ENCODE measurements at regions not wholly inside any gene's neighbourhood (a gene's known extent, or its start where the extent isn't known, plus 50 kb on each side); places are given as distances from the start of the nearest gene placed in this dataset.

- TF ChIP-seq CTCF (IDR thresholded peaks at IDR 0.05; ENCODE audit: unreplicated experiment): no peak
- no peak overlapping the region for H3K27ac Mint-ChIP-seq
These were observed 1917.4 kb downstream of the OLFM4 start for GRCh38 chr13:54945973-54946372.

DNA sequence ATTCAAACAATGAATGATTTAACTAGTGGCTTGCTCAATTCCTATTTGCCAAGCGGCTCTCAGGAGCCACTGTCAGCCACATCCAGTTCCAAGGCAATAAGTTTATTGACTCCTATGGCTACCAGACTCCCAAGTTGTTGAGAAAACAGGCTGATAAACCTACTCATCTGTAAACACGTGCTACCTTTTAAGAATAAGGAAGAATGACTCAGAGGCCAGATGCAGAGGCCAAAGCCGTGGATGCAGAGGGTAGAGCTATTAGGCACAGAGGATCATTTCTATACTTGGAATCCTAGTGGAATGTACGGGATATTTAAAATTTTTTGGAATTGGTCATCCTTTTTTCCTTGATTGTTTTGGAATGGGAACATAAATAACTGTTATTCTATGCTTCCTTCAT lies 1921.1 kb downstream of the OLFM4 start:
- Mint-ChIP-seq H3K36me3 (ENCODE audit: insufficient read depth) (no peaks in the 10 kb centered on the region), H3K27ac (no peak overlapping the region), H3K9me3 (ENCODE audit: low read depth) (peaks cover 6% of the 10 kb centered on the region), H3K4me1 (ENCODE audit: low read depth) (no peaks in the 10 kb centered on the region), H3K27me3 (no peaks in the 10 kb centered on the region), H3K4me3 (ENCODE audit: low read depth) (no peak overlapping the region)
- no peak for DNase-seq (ENCODE audit: low spot score, unreplicated experiment)
- TF ChIP-seq CTCF (IDR thresholded peaks at IDR 0.05; ENCODE audit: unreplicated experiment): no peak

More at GRCh38 chr13:54945973-54946372, 1917.4 kb downstream of the OLFM4 start:
- no peak for DNase-seq (ENCODE audit: low spot score, unreplicated experiment)
- no peaks in the 10 kb centered on the region for H3K36me3 Mint-ChIP-seq (ENCODE audit: insufficient read depth)
- no peaks in the 10 kb centered on the region for H3K27me3 Mint-ChIP-seq
- H3K4me1 Mint-ChIP-seq (ENCODE audit: low read depth): no peaks in the 10 kb centered on the region
- peaks cover 6% of the 10 kb centered on the region for H3K9me3 Mint-ChIP-seq (ENCODE audit: low read depth)
- no peak overlapping the region for H3K4me3 Mint-ChIP-seq (ENCODE audit: low read depth)

DNA sequence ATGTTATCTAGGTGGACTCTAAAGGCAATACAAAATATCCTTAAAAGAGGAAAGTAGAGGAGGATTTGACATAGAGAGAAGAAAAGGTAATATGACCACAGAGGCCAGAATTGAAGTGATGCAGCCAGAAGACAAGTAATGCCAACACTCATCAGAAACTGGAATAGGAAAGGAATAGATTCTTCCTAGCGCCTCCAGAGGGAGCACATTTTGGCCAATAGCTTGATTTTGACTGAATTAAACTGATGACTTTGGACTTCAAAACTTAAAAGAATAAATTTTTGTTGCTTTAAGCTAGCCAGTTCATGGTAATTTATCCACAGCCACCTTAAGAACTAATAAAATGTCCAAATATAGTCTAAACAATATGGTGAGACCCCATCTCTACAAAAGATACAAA lies 1921.9 kb downstream of the OLFM4 start:
- peak; percentile 11 for TF ChIP-seq CTCF (IDR thresholded peaks at IDR 0.05; ENCODE audit: unreplicated experiment)
- Mint-ChIP-seq H3K4me3 (ENCODE audit: low read depth) (no peak overlapping the region), H3K27me3 (no peaks in the 10 kb centered on the region), H3K9me3 (ENCODE audit: low read depth) (peaks cover 6% of the 10 kb centered on the region), H3K27ac (no peak overlapping the region), H3K36me3 (ENCODE audit: insufficient read depth) (no peaks in the 10 kb centered on the region), H3K4me1 (ENCODE audit: low read depth) (no peaks in the 10 kb centered on the region)
- no peak for DNase-seq (ENCODE audit: low spot score, unreplicated experiment)

GRCh38 chr13:54953786-54954185 lies 1925.2 kb downstream of the OLFM4 start:
- Mint-ChIP-seq H3K27me3 (no peaks in the 10 kb centered on the region), H3K9me3 (ENCODE audit: low read depth) (no peaks in the 10 kb centered on the region), H3K4me1 (ENCODE audit: low read depth) (no peaks in the 10 kb centered on the region), H3K4me3 (ENCODE audit: low read depth) (no peak overlapping the region), H3K27ac (no peak overlapping the region), H3K36me3 (ENCODE audit: insufficient read depth) (no peaks in the 10 kb centered on the region)
- TF ChIP-seq CTCF (IDR thresholded peaks at IDR 0.05; ENCODE audit: unreplicated experiment): no peak
- DNase-seq (ENCODE audit: low spot score, unreplicated experiment): no peak

GRCh38 chr13:54958781-54959180 lies 1930.2 kb downstream of the OLFM4 start:
- no peaks in the 10 kb centered on the region for H3K27me3 Mint-ChIP-seq
- no peaks in the 10 kb centered on the region for H3K4me1 Mint-ChIP-seq (ENCODE audit: low read depth)
- DNase-seq (ENCODE audit: low spot score, unreplicated experiment): no peak
- no peak for TF ChIP-seq CTCF (IDR thresholded peaks at IDR 0.05; ENCODE audit: unreplicated experiment)
- peaks cover 14% of the 10 kb centered on the region for H3K9me3 Mint-ChIP-seq (ENCODE audit: low read depth)
- H3K4me3 Mint-ChIP-seq (ENCODE audit: low read depth): no peak overlapping the region
- H3K36me3 Mint-ChIP-seq (ENCODE audit: insufficient read depth): no peaks in the 10 kb centered on the region
- H3K27ac Mint-ChIP-seq: no peak overlapping the region
